MCF 10A (cell line): ENCODE measurements at regions not wholly inside any gene's neighbourhood (a gene's known extent, or its start where the extent isn't known, plus 50 kb on each side); places are given as distances from the start of the nearest gene placed in this dataset.

Source experiments
- BruUV-seq: library from RNA; stranded (reverse); fragments of 400-500 nt; replicated peaks from 2 replicates; lab custom pipeline; 2021; lab: Mats Ljungman, UMichigan
- CTCF ChIA-PET: fragments of 300-600 bp; sonication (Branson Sonifier 250); formaldehyde crosslinking; extraction: SDS; loops from one replicate; lab custom pipeline; 2021; ENCODE audit warnings: antibody characterized with exemption, inconsistent platforms; lab: Yijun Ruan, JAX
- POLR2A ChIA-PET: fragments of 300-600, 350-650 bp; sonication (Branson Sonifier 250); formaldehyde crosslinking; extraction: SDS; loops from one replicate; lab custom pipeline; 2020; ENCODE audit warnings: antibody characterized with exemption, inconsistent platforms; lab: Yijun Ruan, JAX
- DNase-seq: peaks from one replicate; pipeline ENCODE4 v3.0.0-alpha.2; 2018; ENCODE audit not compliant: unreplicated experiment
- H3K27ac Mint-ChIP-seq: one replicate; pipeline ENCODE4 v1.8.0; 2022; ENCODE audit warnings: mild to moderate bottlenecking, low read depth, mixed read lengths; ENCODE audit not compliant: unreplicated experiment
- H3K27me3 Mint-ChIP-seq: one replicate; pipeline ENCODE4 v1.8.0; 2022; ENCODE audit warnings: mixed read lengths; ENCODE audit not compliant: insufficient read depth, unreplicated experiment
- H3K36me3 Mint-ChIP-seq: one replicate; pipeline ENCODE4 v1.8.0; 2022; ENCODE audit warnings: mild to moderate bottlenecking, moderate library complexity, mixed read lengths; ENCODE audit not compliant: insufficient read depth, unreplicated experiment
- H3K4me1 Mint-ChIP-seq: one replicate; pipeline ENCODE4 v1.8.0; 2022; ENCODE audit warnings: mixed read lengths; ENCODE audit not compliant: insufficient read depth, unreplicated experiment
- H3K4me3 Mint-ChIP-seq: one replicate; pipeline ENCODE4 v1.8.0; 2022; ENCODE audit warnings: mild to moderate bottlenecking, moderate library complexity, mixed read lengths; ENCODE audit not compliant: unreplicated experiment
- H3K9me3 Mint-ChIP-seq: one replicate; pipeline ENCODE4 v1.8.0; 2022; ENCODE audit warnings: mixed read lengths; ENCODE audit not compliant: unreplicated experiment
- intact Hi-C: fragments of 100-400 bp; cut with micrococcal nuclease; formaldehyde crosslinking; loops from 2 replicates; pipeline ENCODE4 v1.14.1; 2022
- TF ChIP-seq, protein P1 (sequence below): fragments of 200-600 bp; IDR thresholded peaks from one replicate; pipeline ENCODE4 v1.8.0; 2022; ENCODE audit warnings: antibody characterized with exemption, mild to moderate bottlenecking; ENCODE audit not compliant: unreplicated experiment

DNA sequence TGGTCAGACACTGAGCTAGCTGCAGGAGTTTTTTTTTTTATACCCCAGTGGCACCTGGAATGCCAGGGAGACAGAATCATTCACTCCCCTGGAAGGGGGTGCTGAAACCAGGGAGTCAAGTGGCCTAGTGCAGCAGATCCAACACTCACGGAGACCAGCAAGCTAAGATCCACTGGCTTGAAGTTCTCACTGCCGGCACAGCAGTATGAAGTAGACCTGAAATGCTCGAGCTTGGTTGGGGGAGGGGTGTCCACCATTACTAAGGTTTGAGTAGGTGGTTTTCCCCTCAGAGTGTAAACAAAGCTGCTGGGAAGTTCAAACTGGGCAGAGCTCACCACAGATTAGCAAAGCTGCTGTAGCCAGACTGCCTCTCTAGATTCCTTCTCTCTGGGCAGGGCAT is 537.9 kb upstream of the LCORL start:
- peaks cover 14% of the 10 kb centered on the region for H3K9me3 Mint-ChIP-seq
- H3K27ac Mint-ChIP-seq, result no peak overlapping the region
- DNase-seq, result no peak
- no TSS peak for BruUV-seq
- no peaks in the 10 kb centered on the region for H3K27me3 Mint-ChIP-seq
- H3K4me3 Mint-ChIP-seq, result no peak overlapping the region
- TF ChIP-seq, protein P1, sequence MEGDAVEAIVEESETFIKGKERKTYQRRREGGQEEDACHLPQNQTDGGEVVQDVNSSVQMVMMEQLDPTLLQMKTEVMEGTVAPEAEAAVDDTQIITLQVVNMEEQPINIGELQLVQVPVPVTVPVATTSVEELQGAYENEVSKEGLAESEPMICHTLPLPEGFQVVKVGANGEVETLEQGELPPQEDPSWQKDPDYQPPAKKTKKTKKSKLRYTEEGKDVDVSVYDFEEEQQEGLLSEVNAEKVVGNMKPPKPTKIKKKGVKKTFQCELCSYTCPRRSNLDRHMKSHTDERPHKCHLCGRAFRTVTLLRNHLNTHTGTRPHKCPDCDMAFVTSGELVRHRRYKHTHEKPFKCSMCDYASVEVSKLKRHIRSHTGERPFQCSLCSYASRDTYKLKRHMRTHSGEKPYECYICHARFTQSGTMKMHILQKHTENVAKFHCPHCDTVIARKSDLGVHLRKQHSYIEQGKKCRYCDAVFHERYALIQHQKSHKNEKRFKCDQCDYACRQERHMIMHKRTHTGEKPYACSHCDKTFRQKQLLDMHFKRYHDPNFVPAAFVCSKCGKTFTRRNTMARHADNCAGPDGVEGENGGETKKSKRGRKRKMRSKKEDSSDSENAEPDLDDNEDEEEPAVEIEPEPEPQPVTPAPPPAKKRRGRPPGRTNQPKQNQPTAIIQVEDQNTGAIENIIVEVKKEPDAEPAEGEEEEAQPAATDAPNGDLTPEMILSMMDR, result no peak
- no peaks in the 10 kb centered on the region for H3K36me3 Mint-ChIP-seq
- no peaks in the 10 kb centered on the region for H3K4me1 Mint-ChIP-seq
- ChIA-PET POLR2A (no interaction called here), CTCF (interaction anchor here (0.6 to 1.1 kb wide), 2 partner anchors 742 to 1297 kb away, joined by 3 to 4 read pairs; no protein-coding TSS in a partner anchor)
- intact Hi-C loops, result no loop called here

- no TSS peak for BruUV-seq
- POLR2A ChIA-PET, result no interaction called here
- H3K27me3 Mint-ChIP-seq, result no peaks in the 10 kb centered on the region
- H3K4me3 Mint-ChIP-seq, result no peak overlapping the region
- intact Hi-C loops, result no loop called here
- no peaks in the 10 kb centered on the region for H3K4me1 Mint-ChIP-seq
- TF ChIP-seq, protein P1, result no peak
- H3K36me3 Mint-ChIP-seq, result no peaks in the 10 kb centered on the region
- peaks cover 6% of the 10 kb centered on the region for H3K9me3 Mint-ChIP-seq
- no peak overlapping the region for H3K27ac Mint-ChIP-seq
- no peak for DNase-seq
- CTCF ChIA-PET, result interaction anchor here (0.6 kb wide), 2 partner anchors 38 to 1209 kb away, joined by 3 to 4 read pairs; no protein-coding TSS in a partner anchor
Observed at GRCh38 chr4:18556402-18556801, 534.8 kb upstream of the LCORL start.

GRCh38 chr4:18540349-18540748 is 518.8 kb upstream of the LCORL start:
- intact Hi-C loops, result no loop called here
- no TSS peak for BruUV-seq
- ChIA-PET POLR2A (no interaction called here), CTCF (no interaction called here)
- no peak for DNase-seq
- TF ChIP-seq, protein P1, result no peak
- no peaks in the 10 kb centered on the region for H3K36me3 Mint-ChIP-seq
- H3K9me3 Mint-ChIP-seq, result peaks cover 8% of the 10 kb centered on the region
- no peak overlapping the region for H3K27ac Mint-ChIP-seq
- no peak overlapping the region for H3K4me3 Mint-ChIP-seq
- peaks cover 7% of the 10 kb centered on the region for H3K4me1 Mint-ChIP-seq
- no peaks in the 10 kb centered on the region for H3K27me3 Mint-ChIP-seq

DNA sequence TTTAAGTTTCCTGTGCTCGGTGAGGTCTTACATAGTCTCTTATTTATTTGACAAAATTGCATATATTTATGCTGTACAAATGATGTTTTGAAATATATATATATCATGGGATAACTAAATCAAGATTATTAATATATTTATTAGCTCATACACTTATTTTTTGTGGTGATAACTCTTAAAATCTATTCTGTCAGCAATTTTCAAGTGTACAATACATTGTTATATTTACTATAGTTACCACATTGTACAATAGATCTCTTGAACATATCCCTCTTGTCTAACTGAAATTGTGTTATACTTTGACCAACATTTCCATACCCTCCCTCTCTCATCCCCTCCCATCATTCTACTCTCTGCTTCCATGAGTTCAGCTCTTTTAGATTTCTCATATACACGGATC is 516.6 kb upstream of the LCORL start:
- TF ChIP-seq, protein P1, result no peak
- CTCF ChIA-PET, result interaction anchor here (1.2 kb wide), 1 partner anchor 32 kb away, joined by 3 read pairs; no protein-coding TSS in a partner anchor
- POLR2A ChIA-PET, result no interaction called here
- Mint-ChIP-seq H3K27ac (no peak overlapping the region), H3K27me3 (no peaks in the 10 kb centered on the region), H3K4me3 (no peak overlapping the region), H3K9me3 (peaks cover 8% of the 10 kb centered on the region), H3K36me3 (no peaks in the 10 kb centered on the region), H3K4me1 (no peaks in the 10 kb centered on the region)
- no TSS peak for BruUV-seq
- DNase-seq, result no peak
- intact Hi-C loops, result no loop called here
